Urinary bladder (tissue), 1 donor: ENCODE measurements at regions not wholly inside any gene's neighbourhood (a gene's known extent, or its start where the extent isn't known, plus 50 kb on each side); places are given as distances from the start of the nearest gene placed in this dataset. TPM values are rescaled to one million over a fixed set of nuclear protein-coding genes. Genes with fewer than 3 reads are reported as not detected.

Source experiments
- small RNA-seq: library from RNA; depleted of rRNA; stranded (forward); fragments of <200 nt; gene quantifications from one replicate; pipeline ENCODE3, GENCODE V24; 2014

Small RNA genes in the stretch of these regions (small RNA-seq; reads per million reads assigned to genes)
- gene MIR4435-2: not detected
